NCI-H146 treated with DMSO at 0.1 percent for 48 hours (cell line): ENCODE measurements at regions not wholly inside any gene's neighbourhood (a gene's known extent, or its start where the extent isn't known, plus 50 kb on each side); places are given as distances from the start of the nearest gene placed in this dataset.

Experiments
- DNase-seq: peaks from one replicate; lab custom pipeline; 2025; ENCODE audit not compliant: unreplicated experiment; lab: John Stamatoyannopoulos, UW

DNA sequence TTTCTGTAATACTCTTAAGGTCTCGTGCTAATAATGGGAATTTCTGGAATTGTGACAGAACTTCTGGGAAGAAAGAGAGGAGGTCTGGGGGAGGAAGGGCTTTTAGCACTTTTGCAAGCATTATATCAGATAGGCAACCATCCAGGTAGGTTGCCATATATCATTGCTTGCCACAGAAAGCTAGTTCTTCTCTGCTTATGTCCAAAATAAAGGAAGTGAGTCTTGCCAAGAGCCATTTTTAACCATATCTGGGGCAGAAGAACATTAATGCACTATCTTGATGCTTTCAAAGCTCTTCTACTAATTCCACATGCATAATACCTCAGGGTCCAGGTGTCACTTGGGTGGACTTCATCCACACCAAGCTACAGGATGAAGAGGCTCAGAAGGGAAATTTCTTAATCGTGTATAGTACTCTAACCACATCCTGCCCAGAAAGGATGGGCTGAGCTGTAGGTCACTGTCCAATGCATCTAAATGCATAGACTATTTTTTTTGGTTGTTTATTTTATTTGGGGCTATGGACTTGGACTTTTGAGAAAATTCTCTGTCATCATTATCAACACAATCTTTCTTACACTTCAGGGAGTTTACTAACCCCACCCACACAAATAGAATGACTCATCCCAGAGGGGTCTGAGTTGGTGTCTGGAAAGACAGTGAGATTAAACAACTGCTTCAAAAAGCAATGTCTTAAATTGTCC is 68.9 kb upstream of the ADO start:
- no peak for DNase-seq

DNA sequence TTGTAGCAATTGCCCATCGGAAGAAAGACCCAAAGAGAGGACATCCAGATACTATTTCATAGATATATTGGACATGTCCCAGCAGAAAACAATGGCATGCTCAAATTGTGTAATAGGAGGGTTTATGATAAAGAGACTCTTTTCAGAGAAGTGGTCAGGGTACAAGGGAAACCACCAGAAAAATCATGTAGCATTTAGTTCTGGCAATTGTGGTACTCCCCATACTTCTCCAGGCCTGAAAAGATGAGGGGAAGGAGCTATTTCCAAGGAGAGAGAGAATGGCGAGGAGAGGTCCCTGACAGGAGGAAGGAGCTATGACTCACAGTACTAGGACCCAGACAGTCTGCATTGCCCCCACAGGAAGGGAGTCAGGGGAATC is 68.4 kb upstream of the ADO start:
- no peak for DNase-seq

DNA sequence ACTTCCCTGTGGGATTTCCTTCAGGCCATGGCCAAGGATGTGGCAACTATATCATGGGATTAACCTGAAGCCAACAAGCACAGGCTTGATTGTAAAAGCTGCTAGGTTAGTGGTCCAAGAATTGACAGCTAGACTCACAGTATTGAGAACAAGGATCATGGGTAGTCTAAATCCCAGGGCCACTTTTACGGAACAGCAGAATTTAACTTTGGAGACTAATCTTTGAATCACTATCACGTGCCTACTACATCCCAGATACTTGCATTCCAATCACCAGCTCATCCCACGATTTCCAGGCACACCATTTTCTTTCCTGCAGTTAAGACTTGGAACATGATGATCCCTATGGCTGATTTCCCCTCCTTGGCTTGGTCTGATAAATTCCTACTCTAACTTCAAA is 65.6 kb upstream of the ADO start:
- no peak for DNase-seq

DNA sequence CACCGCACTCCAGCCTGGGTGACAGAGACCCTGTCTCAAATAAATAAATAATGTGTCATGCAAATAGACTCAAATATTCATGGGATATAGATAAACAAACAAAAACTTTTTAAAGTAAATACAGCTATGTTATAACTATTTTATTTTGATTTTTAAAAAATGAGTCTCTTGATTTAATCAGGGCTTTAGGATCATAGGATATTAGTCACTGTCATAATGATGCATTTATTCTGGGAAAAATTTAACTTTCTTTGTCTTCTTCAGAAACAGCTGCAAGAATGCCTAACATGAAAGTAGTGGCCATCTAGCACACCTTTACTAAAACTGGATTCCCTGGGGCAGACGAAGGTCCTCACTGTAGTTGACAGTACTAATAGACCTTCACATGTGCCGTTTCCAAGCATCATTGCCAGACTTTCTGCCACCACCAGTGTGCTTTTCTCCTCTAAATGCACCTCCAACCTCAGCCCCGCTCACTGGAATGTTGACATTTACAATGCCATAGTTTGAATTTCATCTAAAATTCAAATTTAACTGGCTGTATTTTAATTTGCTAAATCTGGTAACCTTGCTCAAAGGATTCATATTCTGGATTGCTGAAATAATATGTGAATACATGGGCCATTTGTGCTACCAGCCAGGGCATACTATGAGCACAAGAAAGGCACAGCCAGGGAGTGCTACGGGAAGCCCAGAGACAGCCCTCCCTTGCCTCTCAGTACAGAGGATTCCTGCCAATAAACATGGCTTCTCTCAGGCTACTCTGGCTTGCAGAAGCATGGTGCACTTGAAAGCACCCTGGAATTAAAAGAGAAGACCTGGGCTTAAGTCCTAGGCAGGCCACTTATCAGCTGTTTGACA is 63.4 kb upstream of the ADO start:
- DNase-seq: no peak

DNA sequence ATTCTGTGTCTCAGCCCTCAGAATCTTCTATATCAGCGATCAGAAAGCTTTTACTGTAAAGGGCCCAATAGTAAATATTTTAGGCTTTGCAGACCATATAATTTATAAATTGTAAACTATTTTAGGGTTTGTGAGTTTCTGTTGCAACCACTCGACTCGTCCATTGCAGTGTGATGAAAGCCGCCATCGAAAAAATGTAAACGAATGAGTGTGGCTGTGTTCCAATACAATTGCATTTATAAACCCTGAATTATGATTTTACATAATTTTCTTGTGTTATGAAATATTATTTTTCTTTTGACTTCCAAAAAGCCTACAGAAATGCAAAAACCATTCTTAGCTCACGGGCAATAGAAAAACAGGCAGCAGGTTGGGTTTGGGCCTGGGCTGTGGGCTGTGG is 62.5 kb upstream of the ADO start:
- DNase-seq: no peak

DNA sequence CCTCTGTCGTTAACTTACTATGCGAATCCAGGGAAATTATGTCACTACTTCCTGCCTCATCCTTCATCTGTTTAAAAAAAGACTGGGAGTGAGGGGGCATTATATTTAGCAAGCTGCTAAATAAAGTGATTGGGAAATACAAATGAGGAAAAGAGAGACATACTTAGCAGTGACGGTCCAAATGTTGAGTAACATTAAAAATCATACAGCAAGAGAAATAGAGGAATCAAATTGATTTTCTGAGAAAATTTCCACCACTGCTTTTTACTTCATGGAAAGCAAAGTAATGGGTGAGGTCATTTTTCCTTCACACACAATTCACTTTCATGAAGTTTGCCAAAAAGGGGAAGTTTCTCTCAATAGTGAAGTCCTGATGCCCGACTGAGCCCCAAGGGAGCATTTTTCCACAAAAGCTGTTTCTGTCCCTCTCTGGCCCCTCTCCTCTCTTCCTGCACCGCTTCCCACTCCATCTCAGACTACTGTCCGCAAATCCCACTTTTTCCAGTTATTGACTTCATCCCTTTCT is 61.9 kb upstream of the ADO start:
- no peak for DNase-seq

DNA sequence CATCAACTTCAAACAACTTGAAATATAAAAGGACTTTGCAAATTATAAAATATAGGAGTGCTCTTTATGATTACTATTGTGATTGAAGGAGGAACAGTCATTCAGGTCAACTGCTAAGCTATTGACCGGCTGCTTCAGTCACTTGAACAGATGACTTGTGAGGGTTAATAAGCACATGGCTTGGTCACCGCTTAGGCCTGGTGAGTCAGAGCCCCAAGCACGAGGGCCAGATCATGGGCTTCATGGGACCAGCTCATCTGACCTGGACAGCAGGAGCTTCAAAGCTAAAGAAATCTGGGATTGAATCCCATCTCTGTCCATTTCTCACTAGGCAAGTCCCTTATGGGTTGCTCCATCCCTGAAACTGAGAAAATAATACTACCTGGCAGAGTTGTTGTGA is 60.4 kb upstream of the ADO start:
- DNase-seq: no peak

DNA sequence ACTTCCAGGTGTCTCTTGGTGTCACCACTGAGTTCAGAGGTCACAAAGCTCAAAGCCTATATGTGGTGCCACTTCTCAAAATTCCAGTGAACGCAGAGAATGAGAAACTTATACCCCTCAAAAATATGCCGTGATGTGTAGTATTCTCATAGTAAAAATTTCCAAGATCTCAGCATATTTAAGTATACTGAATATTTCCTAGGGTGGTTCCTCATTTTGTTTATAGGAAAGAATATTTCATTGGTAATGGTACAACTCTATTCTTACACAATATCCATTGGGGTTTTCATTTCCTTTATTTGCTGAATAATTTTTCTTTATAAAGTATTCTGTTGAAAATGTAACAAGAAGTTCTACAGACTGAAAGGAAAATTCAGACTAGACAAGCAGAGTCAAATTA is 58.9 kb upstream of the ADO start:
- no peak for DNase-seq

DNA sequence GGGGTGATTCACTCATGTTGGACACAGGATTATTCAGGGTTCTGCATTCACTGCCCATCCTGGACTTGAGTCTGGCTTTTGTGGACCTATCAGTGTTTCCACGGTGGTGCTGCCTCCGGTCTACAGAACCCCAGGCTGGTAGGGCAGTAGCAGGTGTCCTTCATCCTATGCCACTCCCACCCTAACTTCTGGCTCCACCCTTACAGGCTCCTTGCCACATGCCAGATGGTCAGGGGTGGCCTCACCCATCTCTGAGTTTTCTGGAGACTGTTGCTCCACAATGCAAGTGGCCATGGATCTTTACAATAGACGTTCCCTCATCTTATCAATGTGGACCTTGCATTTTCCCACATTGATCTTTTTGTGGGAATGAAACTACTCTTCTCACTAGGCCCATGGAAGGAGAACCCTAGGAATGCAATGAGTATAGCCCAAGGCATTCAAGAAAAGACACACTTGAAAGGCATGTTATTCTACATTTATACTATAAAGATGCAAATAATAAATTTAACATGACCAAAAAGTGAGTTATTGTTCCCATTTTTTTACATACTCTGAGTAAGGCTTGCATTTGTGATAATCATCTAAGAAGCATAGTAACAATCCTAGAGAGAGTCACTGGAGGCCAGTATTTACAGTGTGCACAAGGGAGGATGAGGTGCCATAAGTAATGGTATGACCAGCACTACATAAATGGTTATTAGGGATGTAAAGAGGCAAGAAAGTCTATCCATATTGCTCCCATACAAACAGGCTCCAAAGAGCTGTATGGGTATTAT is 57.4 kb upstream of the ADO start:
- DNase-seq: no peak

DNA sequence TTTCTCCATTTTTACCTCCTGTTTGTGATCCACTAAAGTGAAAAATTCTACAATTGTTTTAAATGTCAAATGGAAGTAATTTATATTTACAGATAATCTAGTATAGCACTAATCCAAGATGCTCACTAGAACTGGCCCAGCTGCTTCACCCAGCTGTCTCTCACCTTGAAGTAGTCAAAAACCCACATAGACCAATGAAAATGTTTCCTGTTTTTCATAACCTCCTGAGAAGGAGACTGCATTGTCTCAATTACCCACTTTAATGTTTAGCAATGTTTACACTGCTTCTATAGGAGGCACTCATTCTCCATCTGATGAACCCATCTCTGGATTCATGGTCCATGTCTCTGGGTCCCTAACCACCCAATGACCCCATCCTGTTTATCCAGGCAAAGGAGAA is 56.1 kb upstream of the ADO start:
- no peak for DNase-seq

DNA sequence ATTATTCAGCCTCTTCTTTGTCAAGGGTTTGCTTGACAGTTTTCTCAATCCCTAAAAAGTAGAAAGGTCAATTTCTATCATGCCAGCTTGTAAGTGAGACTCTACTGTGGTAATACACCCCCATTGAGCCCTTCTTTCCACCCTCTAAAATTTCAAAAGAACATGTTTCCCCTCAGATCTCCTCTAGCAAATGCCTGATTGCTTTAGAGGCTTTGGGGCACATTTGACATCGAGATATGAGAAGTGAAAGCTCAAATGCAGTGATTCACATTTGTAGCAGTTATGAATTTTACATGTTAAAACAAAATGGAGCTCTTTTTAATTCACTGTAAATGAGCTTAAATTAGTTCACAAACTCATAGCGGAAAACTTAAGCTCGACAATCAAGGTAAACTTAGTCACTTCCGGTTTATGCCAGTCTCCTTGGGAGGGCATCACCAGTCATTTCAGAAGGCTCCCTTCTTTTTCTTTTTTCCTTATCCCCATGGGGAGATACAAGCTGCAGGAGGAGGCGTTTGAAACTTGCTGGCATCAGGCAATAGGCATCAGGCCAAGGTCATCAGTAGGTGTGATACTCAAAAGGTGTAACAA is 55.3 kb upstream of the ADO start:
- no peak for DNase-seq
